Ectodermal cell (in vitro differentiated cells): ENCODE measurements at regions not wholly inside any gene's neighbourhood (a gene's known extent, or its start where the extent isn't known, plus 50 kb on each side); places are given as distances from the start of the nearest gene placed in this dataset.

Experiments used
- H3K27ac ChIP-seq: 2 replicates; pipeline ENCODE4 v1.7.0; 2013; ENCODE audit warnings: mild to moderate bottlenecking, low read depth, low read length; ENCODE audit not compliant: insufficient read depth, poor library complexity, severe bottlenecking
- H3K27me3 ChIP-seq: 2 replicates; pipeline ENCODE4 v1.7.0; 2013; ENCODE audit warnings: mild to moderate bottlenecking, low read length; ENCODE audit not compliant: insufficient read depth, control insufficient read depth, poor library complexity, severe bottlenecking
- H3K36me3 ChIP-seq: one replicate; pipeline ENCODE4 v1.7.0; 2013; ENCODE audit warnings: low read length; ENCODE audit not compliant: control insufficient read depth, insufficient read depth
- H3K4me1 ChIP-seq: one replicate; pipeline ENCODE4 v1.7.0; 2013; ENCODE audit warnings: low read length; ENCODE audit not compliant: control insufficient read depth, insufficient read depth
- H3K4me3 ChIP-seq: 2 replicates; pipeline ENCODE4 v1.7.0; 2013; ENCODE audit warnings: low read depth, low read length, control low read depth; ENCODE audit not compliant: insufficient read depth
- H3K9me3 ChIP-seq: 2 replicates; pipeline ENCODE4 v1.7.0; 2013; ENCODE audit warnings: mild to moderate bottlenecking, low read length, moderate library complexity; ENCODE audit not compliant: control insufficient read depth
- WGBS, 2 experiments: methylation state at CpG; one replicate each; pipeline ENCODE4 v1.1.7; 2013; ENCODE audit warnings: missing lambda C conversion rate in 2 of 2; 5-methylcytosine and 5-hydroxymethylcytosine counted together

DNA sequence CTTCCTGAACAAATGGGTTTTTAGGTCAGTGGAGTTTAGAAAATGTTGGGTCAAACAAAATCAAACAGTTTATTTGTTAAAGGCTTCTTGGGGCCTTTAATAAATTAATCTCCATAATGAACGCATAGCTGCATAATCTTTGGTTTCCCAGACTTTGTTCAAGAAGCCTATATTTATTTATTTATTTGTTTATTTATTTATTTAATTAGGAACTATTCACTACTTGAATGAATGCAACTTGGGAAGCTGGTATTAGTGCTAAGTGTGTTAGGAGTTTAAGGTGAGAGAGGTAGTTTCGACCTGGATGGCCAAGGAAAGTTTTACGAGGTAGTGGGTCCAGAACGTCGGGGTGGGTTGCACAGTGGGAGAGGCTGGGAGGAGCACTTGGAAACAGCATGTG lies 281.9 kb upstream of the C2CD4B start:
- no peaks in the 10 kb centered on the region for H3K36me3 ChIP-seq
- no peaks in the 10 kb centered on the region for H3K9me3 ChIP-seq
- H3K27ac ChIP-seq, result no peak overlapping the region
- no peaks in the 10 kb centered on the region for H3K27me3 ChIP-seq
- WGBS, 2 experiments, result 85 to 90% methylated on average over 4 of the region's 5 CpGs
- no peak overlapping the region for H3K4me3 ChIP-seq
- H3K4me1 ChIP-seq, result peaks cover 10% of the 10 kb centered on the region

DNA sequence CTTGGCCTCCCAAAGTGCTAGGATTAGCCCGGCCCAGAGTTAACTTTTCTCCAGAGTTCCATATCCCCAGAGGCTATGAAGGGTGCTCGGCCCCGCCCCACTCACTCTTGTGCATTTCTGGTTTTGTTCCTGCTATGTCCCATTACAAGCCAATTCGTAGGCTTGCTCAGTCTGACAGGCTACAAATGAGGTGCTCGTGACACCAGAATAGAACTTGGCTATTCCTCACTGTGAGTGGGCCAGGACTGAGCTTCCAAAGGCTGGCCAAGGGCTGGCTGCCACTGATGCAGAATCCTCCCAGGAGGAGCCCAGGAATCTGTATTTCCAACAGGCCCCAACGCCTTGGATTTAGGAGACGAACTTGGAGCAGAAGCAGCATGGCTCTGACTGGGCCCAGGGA lies 282.7 kb upstream of the C2CD4B start:
- H3K27me3 ChIP-seq, result no peaks in the 10 kb centered on the region
- no peak overlapping the region for H3K27ac ChIP-seq
- 94 to 96% methylated on average over 7 of the region's 7 CpGs for WGBS, 2 experiments
- peaks cover 14% of the 10 kb centered on the region for H3K4me1 ChIP-seq
- no peaks in the 10 kb centered on the region for H3K36me3 ChIP-seq
- no peaks in the 10 kb centered on the region for H3K9me3 ChIP-seq
- no peak overlapping the region for H3K4me3 ChIP-seq

DNA sequence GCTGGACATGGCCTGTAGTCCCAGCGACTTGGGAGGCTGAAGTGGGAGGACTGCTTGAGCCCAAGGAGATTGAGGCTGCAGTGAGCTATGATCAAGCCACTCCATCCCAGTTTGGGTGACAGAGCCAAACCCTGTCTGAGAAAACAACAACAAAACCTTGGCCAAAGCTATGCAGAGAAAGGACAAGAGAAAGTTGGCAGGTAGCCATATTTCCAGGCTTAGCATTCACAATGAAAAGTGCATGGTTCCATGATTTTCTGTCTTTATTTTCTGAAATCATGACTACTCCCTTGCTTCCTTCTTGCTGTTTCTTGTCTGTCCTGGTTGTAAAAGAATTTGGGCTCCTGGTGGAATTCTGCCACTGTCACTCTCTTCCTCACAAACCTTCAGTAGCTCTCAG lies 284.6 kb upstream of the C2CD4B start:
- Histone ChIP-seq H3K4me3 (no peak overlapping the region), H3K27me3 (no peaks in the 10 kb centered on the region), H3K4me1 (peaks cover 27% of the 10 kb centered on the region), H3K27ac (no peak overlapping the region), H3K9me3 (no peaks in the 10 kb centered on the region), H3K36me3 (no peaks in the 10 kb centered on the region)
- WGBS, 2 experiments, result 89 to 93% methylated on average over 1 of the region's 1 CpG

DNA sequence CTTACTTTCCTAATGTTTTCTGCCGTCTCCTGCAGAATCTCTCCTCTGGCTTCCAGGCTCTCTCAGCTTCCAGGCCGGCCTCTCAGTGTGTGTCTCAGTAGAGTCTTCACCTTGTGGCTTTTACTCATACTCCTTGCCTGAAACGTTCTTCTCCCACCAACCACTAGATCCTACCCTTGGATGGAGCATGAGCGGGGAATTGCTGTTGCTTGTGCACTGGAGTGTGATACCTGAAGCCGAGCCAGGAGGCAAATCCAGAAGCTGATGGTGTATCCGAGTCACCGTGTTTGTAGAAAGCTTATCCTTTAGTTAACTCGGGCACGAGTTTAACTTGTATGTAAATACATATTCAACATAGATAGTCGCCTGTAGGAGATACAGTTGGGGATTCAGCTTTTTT lies 285.0 kb upstream of the C2CD4B start:
- H3K27ac ChIP-seq, result no peak overlapping the region
- peaks cover 27% of the 10 kb centered on the region for H3K4me1 ChIP-seq
- H3K9me3 ChIP-seq, result no peaks in the 10 kb centered on the region
- H3K36me3 ChIP-seq, result no peaks in the 10 kb centered on the region
- 95 to 96% methylated on average over 8 to 10 of the region's 10 CpGs for WGBS, 2 experiments
- no peak overlapping the region for H3K4me3 ChIP-seq
- no peaks in the 10 kb centered on the region for H3K27me3 ChIP-seq

DNA sequence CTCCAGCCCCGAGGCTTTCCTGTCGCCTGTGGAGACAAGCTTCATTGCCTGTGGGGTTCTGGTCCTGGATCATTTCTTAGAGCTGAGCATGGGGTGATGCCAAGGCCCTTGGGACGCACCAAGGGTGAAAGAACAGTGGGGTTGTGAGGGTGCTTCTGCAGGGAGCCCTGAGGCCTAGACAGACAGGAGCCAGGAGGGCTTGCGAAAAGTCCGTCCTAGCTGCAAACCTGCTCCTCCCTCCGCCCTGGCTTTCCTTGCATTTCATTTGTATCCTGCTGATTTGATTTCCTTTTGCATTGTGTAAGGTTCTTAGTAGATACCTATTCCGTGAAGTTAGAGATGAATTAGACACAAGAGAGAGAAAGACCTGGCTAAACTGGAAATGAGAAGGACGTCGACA lies 286.9 kb upstream of the C2CD4B start:
- no peak overlapping the region for H3K4me3 ChIP-seq
- no peaks in the 10 kb centered on the region for H3K27me3 ChIP-seq
- H3K9me3 ChIP-seq, result no peaks in the 10 kb centered on the region
- H3K27ac ChIP-seq, result no peak overlapping the region
- no peaks in the 10 kb centered on the region for H3K36me3 ChIP-seq
- 53 to 55% methylated on average over 8 to 9 of the region's 9 CpGs for WGBS, 2 experiments
- peaks cover 36% of the 10 kb centered on the region for H3K4me1 ChIP-seq

DNA sequence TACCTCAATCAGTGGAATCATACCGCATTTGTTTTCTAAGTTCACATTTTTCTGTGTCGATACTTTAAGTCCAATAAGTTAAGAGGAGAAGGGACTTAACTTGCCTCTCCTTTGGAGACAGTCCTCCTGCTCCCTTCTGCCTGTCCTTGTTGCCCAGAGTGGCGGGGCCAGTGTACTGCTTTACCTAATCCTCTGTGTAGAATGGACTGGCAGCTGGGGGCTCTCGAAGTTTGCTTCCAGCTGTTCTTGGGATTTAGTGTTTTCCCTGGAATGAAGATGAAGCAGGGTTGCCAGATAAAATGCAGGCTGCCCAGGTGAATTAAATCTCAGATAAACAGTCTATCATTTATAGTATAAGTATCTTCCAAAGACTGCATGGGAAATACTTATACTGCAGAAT lies 287.6 kb upstream of the C2CD4B start:
- Histone ChIP-seq H3K27me3 (no peaks in the 10 kb centered on the region), H3K36me3 (no peaks in the 10 kb centered on the region), H3K9me3 (no peaks in the 10 kb centered on the region), H3K4me1 (peaks cover 41% of the 10 kb centered on the region), H3K27ac (no peak overlapping the region), H3K4me3 (no peak overlapping the region)
- 69 to 81% methylated on average over 4 of the region's 4 CpGs for WGBS, 2 experiments

DNA sequence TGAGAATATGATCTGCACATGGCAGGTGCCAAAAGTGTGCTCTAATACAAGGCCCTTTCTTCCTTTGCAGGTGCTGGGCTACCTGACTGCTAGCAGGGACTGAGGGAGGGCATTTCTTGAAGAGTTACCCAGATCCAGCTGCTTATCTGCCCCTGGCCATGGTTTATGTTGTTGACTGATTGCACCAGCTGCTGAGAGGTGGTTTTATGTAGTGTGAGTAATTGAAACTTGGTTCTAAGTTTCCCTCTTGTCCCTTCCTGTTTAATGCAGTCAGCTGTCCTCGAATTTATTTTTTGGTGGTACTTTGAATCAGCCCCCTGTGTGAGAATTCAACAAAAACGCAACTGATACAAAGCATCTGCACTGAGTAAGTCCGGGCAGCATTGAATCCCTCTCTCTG lies 288.3 kb upstream of the C2CD4B start:
- Histone ChIP-seq H3K27ac (no peak overlapping the region), H3K4me1 (peaks cover 38% of the 10 kb centered on the region)

DNA sequence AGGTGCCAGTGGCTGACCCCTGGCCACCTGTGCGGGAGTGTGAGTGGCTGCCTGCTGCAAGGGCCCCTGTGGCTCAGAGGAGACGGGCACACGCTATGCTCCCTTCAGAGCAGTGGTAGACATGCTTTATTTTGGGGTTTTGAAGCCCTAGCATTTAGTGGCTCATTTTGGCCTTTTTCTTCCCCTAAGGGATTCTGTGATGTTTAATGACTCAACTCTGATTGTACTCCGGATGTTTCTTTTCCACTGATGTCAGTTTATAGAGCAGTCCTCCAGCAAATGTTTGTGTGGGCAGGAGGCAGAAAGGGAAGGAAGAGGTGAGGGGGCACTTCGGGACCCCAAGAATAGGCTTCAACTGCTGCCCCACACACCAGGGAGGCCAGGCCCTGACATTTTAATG lies 288.9 kb upstream of the C2CD4B start:
- WGBS, 2 experiments, result 92 to 94% methylated on average over 5 of the region's 5 CpGs

More for the DNA sequence above, 288.3 kb upstream of the C2CD4B start:
- H3K36me3 ChIP-seq, result no peaks in the 10 kb centered on the region
- H3K27me3 ChIP-seq, result no peaks in the 10 kb centered on the region
- no peaks in the 10 kb centered on the region for H3K9me3 ChIP-seq
- WGBS, 2 experiments, result 87 to 88% methylated on average over 3 of the region's 3 CpGs
- H3K4me3 ChIP-seq, result no peak overlapping the region

DNA sequence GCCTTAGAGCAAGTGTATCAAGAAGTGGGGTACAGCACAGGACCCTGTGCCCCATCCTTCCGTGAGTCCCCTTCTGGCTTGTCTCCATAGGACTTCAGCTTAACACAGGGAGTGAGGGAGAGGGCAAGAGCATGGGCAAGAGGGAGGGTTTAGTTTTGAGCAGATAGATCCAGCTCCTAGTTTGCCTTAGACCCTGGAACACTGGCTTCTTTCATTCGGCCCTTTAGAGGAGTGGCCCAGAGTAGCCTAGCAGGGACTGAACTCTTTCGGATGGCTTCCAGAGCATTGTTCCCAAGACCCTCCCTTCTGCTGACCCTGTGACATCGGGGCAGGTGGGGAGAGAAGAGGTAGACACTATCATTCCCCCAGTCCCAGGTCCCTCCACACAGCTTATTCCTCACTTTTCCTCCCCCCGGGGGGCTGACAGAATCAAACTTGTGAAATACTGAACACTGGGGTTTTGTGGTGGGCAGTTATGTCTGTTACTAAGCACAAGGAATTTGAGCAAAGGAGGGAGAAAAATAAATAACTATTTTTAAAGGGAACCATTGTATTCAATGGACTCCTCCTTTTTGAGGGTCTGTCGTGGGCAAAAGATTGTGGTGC lies 289.6 kb upstream of the C2CD4B start:
- H3K9me3 ChIP-seq, result no peaks in the 10 kb centered on the region
- no peaks in the 10 kb centered on the region for H3K36me3 ChIP-seq
- no peak overlapping the region for H3K4me3 ChIP-seq
- 86 to 89% methylated on average over 5 of the region's 6 CpGs for WGBS, 2 experiments
- H3K27ac ChIP-seq, result no peak overlapping the region
- peaks cover 37% of the 10 kb centered on the region for H3K4me1 ChIP-seq
- H3K27me3 ChIP-seq, result no peaks in the 10 kb centered on the region

More for the DNA sequence above, 288.9 kb upstream of the C2CD4B start:
- H3K36me3 ChIP-seq, result no peaks in the 10 kb centered on the region
- H3K27me3 ChIP-seq, result no peaks in the 10 kb centered on the region
- no peaks in the 10 kb centered on the region for H3K9me3 ChIP-seq
- H3K27ac ChIP-seq, result no peak overlapping the region
- H3K4me1 ChIP-seq, result peaks cover 37% of the 10 kb centered on the region
- H3K4me3 ChIP-seq, result no peak overlapping the region

DNA sequence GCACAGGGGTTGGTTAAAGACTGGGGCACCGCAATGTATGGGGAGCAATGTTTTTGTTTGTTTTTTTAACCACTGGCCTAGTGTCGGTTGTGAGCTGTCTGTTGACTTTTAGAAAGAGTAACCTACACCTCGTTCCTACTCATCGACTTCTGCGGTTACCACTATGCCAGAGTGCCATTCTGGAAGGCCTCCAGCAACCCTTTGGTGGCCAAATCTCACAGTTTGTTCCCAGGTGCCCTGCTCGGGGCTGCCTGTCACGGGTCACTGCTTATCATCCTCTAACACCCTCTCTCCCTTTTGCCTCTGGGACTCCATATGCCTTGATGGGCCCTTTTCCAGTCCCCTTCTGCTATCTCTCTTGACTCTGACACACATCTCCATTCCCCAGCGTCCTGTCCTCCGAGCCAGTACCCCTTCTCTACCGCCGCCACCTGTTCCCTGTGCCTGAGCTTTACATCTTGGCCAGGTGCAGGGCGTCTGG lies 290.4 kb upstream of the C2CD4B start:
- Histone ChIP-seq H3K4me1 (peaks cover 37% of the 10 kb centered on the region), H3K27ac (no peak overlapping the region), H3K27me3 (no peaks in the 10 kb centered on the region)

More for the DNA sequence above, 290.4 kb upstream of the C2CD4B start:
- H3K9me3 ChIP-seq, result no peaks in the 10 kb centered on the region
- H3K4me3 ChIP-seq, result no peak overlapping the region
- WGBS, 2 experiments, result 85 to 88% methylated on average over 11 of the region's 12 CpGs
- H3K36me3 ChIP-seq, result no peaks in the 10 kb centered on the region
